Spleen (tissue), 11 donors: ENCODE measurements at regions not wholly inside any gene's neighbourhood (a gene's known extent, or its start where the extent isn't known, plus 50 kb on each side); places are given as distances from the start of the nearest gene placed in this dataset.

Experiments used
- DNase-seq: peaks from one replicate; pipeline ENCODE4 v3.0.0-alpha.2; 2020
- H3K27ac ChIP-seq, 8 donors: fragments of 200-600 bp; sonication (generic) in 7 of 8; 1 replicate in 4 of 8; 2 replicates in 4 of 8; pipeline versions ENCODE4 v1.5.0 to v1.8.0; 2016 to 2021; ENCODE audit warnings: inconsistent platforms in 4 of 8, mild to moderate bottlenecking in 4 of 8, moderate library complexity in 1 of 8
- H3K27me3 ChIP-seq, 7 donors: fragments of 200-600 bp; sonication (generic) in 6 of 7; replicated peaks in 1 of 7; 1 replicate in 4 of 7; 2 replicates in 3 of 7; pipeline versions ENCODE4 v1.5.0 to v1.8.0; 2016 to 2021; ENCODE audit warnings: inconsistent platforms in 3 of 7, mild to moderate bottlenecking in 1 of 7
- H3K36me3 ChIP-seq, 6 donors: fragments of 200-600 bp; sonication (generic) in 5 of 6; 1 replicate in 4 of 6; 2 replicates in 2 of 6; pipeline versions ENCODE4 v1.5.0 to v1.8.0; 2016 to 2021; ENCODE audit warnings: inconsistent platforms in 2 of 6
- H3K4me1 ChIP-seq, 6 donors: fragments of 200-600 bp; sonication (generic) in 5 of 6; 1 replicate in 3 of 6; 2 replicates in 3 of 6; pipeline versions ENCODE4 v1.5.0 to v1.8.0; 2016 to 2021; ENCODE audit warnings: inconsistent platforms in 3 of 6
- H3K4me3 ChIP-seq, 8 donors: fragments of 200-600 bp; sonication (generic) in 7 of 8; 1 replicate in 4 of 8; 2 replicates in 4 of 8; pipeline versions ENCODE4 v1.5.0 to v1.8.0; 2016 to 2021; ENCODE audit warnings: inconsistent platforms in 4 of 8, mild to moderate bottlenecking in 4 of 8, moderate library complexity in 2 of 8
- H3K9me3 ChIP-seq, 8 donors: fragments of 200-600 bp; sonication (generic) in 7 of 8; 1 replicate in 4 of 8; 2 replicates in 4 of 8; pipeline versions ENCODE4 v1.5.0 to v1.8.0; 2016 to 2021; ENCODE audit warnings: inconsistent platforms in 4 of 8
- POLR2A ChIP-seq, 3 donors: fragments of 450-650 bp; IDR thresholded peaks; one replicate each; pipeline ENCODE4 v1.5.1; 2017; ENCODE audit warnings: antibody characterized with exemption in 3 of 3, mild to moderate bottlenecking in 1 of 3
- POLR2AphosphoS5 ChIP-seq, 3 donors: sonication (generic); formaldehyde crosslinking; IDR thresholded peaks; one replicate each; pipeline ENCODE4 v1.5.1; 2017; ENCODE audit warnings: antibody characterized with exemption in 3 of 3
- WGBS, 5 donors: extraction: QIAGEN DNeasy Blood & Tissue Kit in 3 of 5; methylation state at CpG; one replicate each; pipeline versions ENCODE4 v1.1.5 to v1.1.7; 2013 to 2018; 5-methylcytosine and 5-hydroxymethylcytosine counted together
- intact Hi-C: fragments of 100-400 bp; cut with DNase I; formaldehyde crosslinking; loops from one replicate; pipeline ENCODE4 v1.15.0; 2023; ENCODE audit warnings: low total_unique reads
- TF ChIP-seq, protein P1 (sequence below), 11 experiments: fragments of 200-600 bp in 7 of 11; fragments of 450-650 bp in 4 of 11; sonication (generic) in 4 of 11; IDR thresholded peaks in 8 of 11; conservative IDR thresholded peaks in 3 of 11; 1 replicate in 7 of 11; 2 replicates in 4 of 11; pipeline versions ENCODE4 v1.4.0 to v1.8.0; 2016 to 2021; ENCODE audit warnings: antibody characterized with exemption in 11 of 11, inconsistent platforms in 4 of 11, mild to moderate bottlenecking in 1 of 11
- donor health status: healthy with polysubstance abuse.
- donor health status: DM: no; HTN: no; CAD: no; lungs with moderate emphysema.
- donor health status: DM: no; HTN: no; CAD: no.
- donor health status: Bipolar disorder and iron deficiency.
- donor health status: healthy.
- donor health status: DM: no; HTN: no; CAD: no.
- donor health status: DM: yes; HTN: yes; CAD: no.

DNA sequence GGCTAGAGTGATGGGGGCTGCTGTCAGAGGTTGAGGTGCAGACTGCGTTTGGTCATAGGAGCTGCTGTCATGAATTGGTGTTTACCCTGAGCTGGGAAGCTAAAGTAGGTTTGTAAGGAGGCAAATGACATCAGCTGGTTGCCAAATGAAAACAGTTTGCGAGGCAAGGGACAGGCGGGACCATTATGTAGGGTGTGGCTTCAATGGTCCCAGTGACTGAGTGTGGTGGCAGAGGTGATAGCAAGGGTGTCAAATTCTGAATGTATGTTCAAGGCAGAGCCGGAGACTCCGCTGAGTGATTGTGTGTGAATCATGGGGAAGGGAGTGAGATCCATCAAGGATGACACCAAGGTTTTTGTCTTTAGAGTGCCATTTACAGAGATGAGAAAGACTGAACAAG is 359.5 kb downstream of the VRK1 start:
- intact Hi-C loops: no loop called here
- no peaks in the 10 kb centered on the region for H3K4me1 ChIP-seq
- no peak overlapping the region for H3K27ac ChIP-seq
- H3K4me3 ChIP-seq: no peak overlapping the region
- H3K36me3 ChIP-seq: no peaks in the 10 kb centered on the region
- peaks cover 0 to 24% (median 12%) of the 10 kb centered on the region in 8 donors for H3K9me3 ChIP-seq
- 71 to 85% (median 82%) methylated on average over 5 of the region's 5 CpGs for WGBS, 5 donors
- TF ChIP-seq, protein P1, sequence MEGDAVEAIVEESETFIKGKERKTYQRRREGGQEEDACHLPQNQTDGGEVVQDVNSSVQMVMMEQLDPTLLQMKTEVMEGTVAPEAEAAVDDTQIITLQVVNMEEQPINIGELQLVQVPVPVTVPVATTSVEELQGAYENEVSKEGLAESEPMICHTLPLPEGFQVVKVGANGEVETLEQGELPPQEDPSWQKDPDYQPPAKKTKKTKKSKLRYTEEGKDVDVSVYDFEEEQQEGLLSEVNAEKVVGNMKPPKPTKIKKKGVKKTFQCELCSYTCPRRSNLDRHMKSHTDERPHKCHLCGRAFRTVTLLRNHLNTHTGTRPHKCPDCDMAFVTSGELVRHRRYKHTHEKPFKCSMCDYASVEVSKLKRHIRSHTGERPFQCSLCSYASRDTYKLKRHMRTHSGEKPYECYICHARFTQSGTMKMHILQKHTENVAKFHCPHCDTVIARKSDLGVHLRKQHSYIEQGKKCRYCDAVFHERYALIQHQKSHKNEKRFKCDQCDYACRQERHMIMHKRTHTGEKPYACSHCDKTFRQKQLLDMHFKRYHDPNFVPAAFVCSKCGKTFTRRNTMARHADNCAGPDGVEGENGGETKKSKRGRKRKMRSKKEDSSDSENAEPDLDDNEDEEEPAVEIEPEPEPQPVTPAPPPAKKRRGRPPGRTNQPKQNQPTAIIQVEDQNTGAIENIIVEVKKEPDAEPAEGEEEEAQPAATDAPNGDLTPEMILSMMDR (IDR thresholded peaks at IDR 0.05 in 8 of 11, conservative IDR thresholded peaks at IDR 0.05 in 3 of 11): no peak
- TF ChIP-seq POLR2A (IDR thresholded peaks at IDR 0.05) (no peak), POLR2AphosphoS5 (IDR thresholded peaks at IDR 0.05) (no peak)
- peaks cover 0 to 22% (median 0%) of the 10 kb centered on the region in 7 donors for H3K27me3 ChIP-seq
- no peak for DNase-seq

- intact Hi-C loops: no loop called here
- 66 to 90% (median 83%) methylated on average over 1 of the region's 1 CpG for WGBS, 5 donors
- Histone ChIP-seq H3K4me3 (no peak overlapping the region), H3K9me3 (peaks cover 0 to 24% (median 12%) of the 10 kb centered on the region in 8 donors), H3K27ac (no peak overlapping the region), H3K4me1 (no peaks in the 10 kb centered on the region), H3K27me3 (peaks cover 0 to 22% (median 0%) of the 10 kb centered on the region in 7 donors), H3K36me3 (no peaks in the 10 kb centered on the region)
- TF ChIP-seq, protein P1 (IDR thresholded peaks at IDR 0.05 in 8 of 11, conservative IDR thresholded peaks at IDR 0.05 in 3 of 11): no peak
- TF ChIP-seq POLR2AphosphoS5 (IDR thresholded peaks at IDR 0.05) (no peak), POLR2A (IDR thresholded peaks at IDR 0.05) (no peak)
- DNase-seq: no peak
Observed at GRCh38 chr14:97158102-97158501, 360.9 kb downstream of the VRK1 start.

GRCh38 chr14:97159124-97159523 is 361.9 kb downstream of the VRK1 start:
- DNase-seq: no peak
- 78 to 90% (median 85%) methylated on average over 4 of the region's 4 CpGs for WGBS, 5 donors
- Histone ChIP-seq H3K27ac (no peak overlapping the region), H3K9me3 (peaks cover 0 to 24% (median 12%) of the 10 kb centered on the region in 8 donors), H3K27me3 (peaks cover 0 to 27% (median 0%) of the 10 kb centered on the region in 7 donors), H3K4me3 (no peak overlapping the region), H3K4me1 (no peaks in the 10 kb centered on the region), H3K36me3 (no peaks in the 10 kb centered on the region)
- intact Hi-C loops: no loop called here
- TF ChIP-seq POLR2AphosphoS5 (IDR thresholded peaks at IDR 0.05) (no peak), POLR2A (IDR thresholded peaks at IDR 0.05) (no peak)
- TF ChIP-seq, protein P1 (IDR thresholded peaks at IDR 0.05 in 8 of 11, conservative IDR thresholded peaks at IDR 0.05 in 3 of 11): no peak

DNA sequence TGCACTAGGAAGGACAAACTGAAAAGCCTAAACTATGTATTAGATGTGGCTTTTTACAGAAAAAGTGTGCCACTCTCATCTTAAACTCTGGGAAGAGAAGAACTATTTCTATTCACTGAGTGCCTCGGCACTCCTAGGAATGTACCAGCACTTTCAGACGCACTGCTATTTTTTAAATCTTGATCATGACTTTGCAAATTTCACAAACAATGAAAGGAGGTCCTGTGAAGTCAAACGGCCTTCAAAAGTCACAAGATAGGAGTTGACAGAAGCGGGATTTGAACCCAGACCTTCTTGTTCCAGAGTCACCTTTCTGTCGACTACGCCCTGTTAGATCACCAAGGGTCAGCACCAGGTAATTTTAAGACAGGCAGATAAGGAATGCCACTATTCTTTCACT is 365.4 kb downstream of the VRK1 start:
- TF ChIP-seq POLR2AphosphoS5 (IDR thresholded peaks at IDR 0.05) (no peak), POLR2A (IDR thresholded peaks at IDR 0.05) (no peak)
- TF ChIP-seq, protein P1 (IDR thresholded peaks at IDR 0.05 in 8 of 11, conservative IDR thresholded peaks at IDR 0.05 in 3 of 11): no peak
- intact Hi-C loops: no loop called here
- H3K9me3 ChIP-seq: peaks cover 0 to 24% (median 12%) of the 10 kb centered on the region in 8 donors

More for the DNA sequence above, 365.4 kb downstream of the VRK1 start:
- no peak for DNase-seq
- no peak overlapping the region for H3K4me3 ChIP-seq
- H3K4me1 ChIP-seq: no peaks in the 10 kb centered on the region
- WGBS, 5 donors: 74 to 85% (median 77%) methylated on average over 6 of the region's 6 CpGs
- H3K36me3 ChIP-seq: no peaks in the 10 kb centered on the region
- H3K27ac ChIP-seq: no peak overlapping the region
- H3K27me3 ChIP-seq: peaks cover 0 to 5% (median 0%) of the 10 kb centered on the region in 7 donors
